ENCODE measurements at regions not wholly inside any gene's neighbourhood (a gene's known extent, or its start where the extent isn't known, plus 50 kb on each side); places are given as distances from the start of the nearest gene placed in this dataset.

GRCh38 chr21:14687268-14687625 is 141.1 kb upstream of the SAMSN1 start:
- Histone ChIP-seq H3K36me3 (no peaks in the 10 kb centered on the region), H3K27ac (no peak overlapping the region), H3K9me3 (no peaks in the 10 kb centered on the region), H3K4me3 (no peak overlapping the region), H3K27me3 (no peaks in the 10 kb centered on the region), H3K4me1 (no peaks in the 10 kb centered on the region)
- ATAC-seq, result peak in 2 of 4 donors; percentile 44 to 69
- no peak for DNase-seq
- intact Hi-C loops (cut with DNase I), result no loop called here
- no peak for TF ChIP-seq CTCF (IDR thresholded peaks at IDR 0.05)
- no peak for FAIRE-seq

DNA sequence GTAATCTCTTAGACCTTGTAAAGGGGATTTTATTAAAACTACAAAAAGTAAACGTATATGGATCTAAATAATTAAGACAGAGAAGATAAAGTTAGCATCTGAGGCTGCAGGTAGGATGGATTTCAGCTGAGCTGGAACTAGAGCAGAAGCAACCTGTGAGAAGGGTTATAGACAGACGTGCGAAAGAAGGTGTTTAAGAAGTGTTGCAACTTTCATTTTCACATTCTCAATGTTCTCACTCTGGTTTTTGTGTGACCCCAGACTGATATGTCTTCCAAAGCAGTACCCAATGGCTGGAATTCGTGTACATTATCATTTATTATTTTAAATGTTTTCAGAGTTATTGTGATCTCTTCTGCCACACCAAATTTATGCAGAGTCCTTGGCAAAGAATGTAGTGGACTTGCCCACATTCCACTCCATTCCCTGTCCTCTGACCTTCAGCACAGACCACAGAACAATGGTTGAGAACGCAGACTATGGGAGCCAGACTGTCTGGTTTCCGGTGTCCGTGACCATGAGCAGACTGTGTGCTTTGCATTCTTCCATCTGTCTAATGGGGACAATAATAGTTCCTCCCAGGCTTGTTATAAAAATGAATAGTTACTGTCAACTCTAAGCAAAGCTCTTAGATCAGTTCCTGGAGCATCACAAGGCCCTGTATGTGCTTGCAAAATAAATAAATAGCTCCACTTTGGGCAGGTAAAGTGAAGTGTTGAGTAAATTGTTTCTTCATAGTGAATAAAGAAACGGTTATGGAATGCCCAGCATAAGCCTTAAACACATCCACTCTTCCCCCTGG is 140.6 kb upstream of the SAMSN1 start:
- TF ChIP-seq CTCF (IDR thresholded peaks at IDR 0.05), result no peak
- H3K4me3 ChIP-seq, result no peak overlapping the region
- H3K36me3 ChIP-seq, result no peaks in the 10 kb centered on the region
- no peaks in the 10 kb centered on the region for H3K9me3 ChIP-seq
- peak overlapping the region in 1 of 4 donors; percentile 1 for H3K27ac ChIP-seq
- 69% methylated on average over 8 of the region's 8 CpGs for WGBS, 2 donors
- ATAC-seq (peak in 2 of 4 donors; percentile 23 to 61), DNase-seq (no peak), FAIRE-seq (no peak)
- no peaks in the 10 kb centered on the region for H3K4me1 ChIP-seq
- H3K27me3 ChIP-seq, result no peaks in the 10 kb centered on the region
- intact Hi-C loops (cut with DNase I), result no loop called here

GRCh38 chr21:14685568-14685967 is 139.5 kb upstream of the SAMSN1 start:
- H3K27me3 ChIP-seq, result no peaks in the 10 kb centered on the region
- no peak overlapping the region for H3K4me3 ChIP-seq
- intact Hi-C loops (cut with DNase I), result no loop called here
- 65 to 70% methylated on average over 2 of the region's 2 CpGs for WGBS, 2 donors
- H3K36me3 ChIP-seq, result no peaks in the 10 kb centered on the region
- peak overlapping the region in 1 of 4 donors; percentile 20 for H3K27ac ChIP-seq
- FAIRE-seq (no peak), DNase-seq (no peak), ATAC-seq (peak in 1 of 4 donors; percentile 24)
- H3K9me3 ChIP-seq, result no peaks in the 10 kb centered on the region
- no peak for TF ChIP-seq CTCF (IDR thresholded peaks at IDR 0.05)
- H3K4me1 ChIP-seq, result no peaks in the 10 kb centered on the region

DNA sequence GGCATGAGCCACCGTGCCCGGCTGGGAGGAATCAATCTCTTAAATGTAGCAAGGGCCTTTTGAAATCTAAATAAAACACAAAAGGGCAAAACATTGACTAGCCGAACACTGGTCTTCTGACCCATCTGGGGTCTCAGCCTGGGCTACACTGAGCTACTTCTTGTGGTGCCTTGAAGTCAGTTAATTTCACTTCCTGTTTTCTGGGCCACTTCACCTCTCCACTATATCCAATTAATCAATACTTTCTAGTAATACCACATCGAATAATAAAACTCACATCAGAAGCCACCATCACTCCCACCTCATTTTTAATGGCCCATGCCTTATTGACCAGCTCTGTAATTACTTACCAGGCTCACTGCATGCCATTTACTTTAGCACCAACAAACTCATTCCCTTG is 138.0 kb upstream of the SAMSN1 start:
- H3K4me3 ChIP-seq, result no peak overlapping the region
- H3K9me3 ChIP-seq, result no peaks in the 10 kb centered on the region
- no peak for TF ChIP-seq CTCF (IDR thresholded peaks at IDR 0.05)
- H3K27me3 ChIP-seq, result no peaks in the 10 kb centered on the region
- H3K27ac ChIP-seq, result no peak overlapping the region
- H3K36me3 ChIP-seq, result no peaks in the 10 kb centered on the region
- intact Hi-C loops (cut with DNase I), result no loop called here
- ATAC-seq (no peak), DNase-seq (no peak), FAIRE-seq (no peak)
- no peaks in the 10 kb centered on the region for H3K4me1 ChIP-seq
- 76 to 77% methylated on average over 4 of the region's 4 CpGs for WGBS, 2 donors

DNA sequence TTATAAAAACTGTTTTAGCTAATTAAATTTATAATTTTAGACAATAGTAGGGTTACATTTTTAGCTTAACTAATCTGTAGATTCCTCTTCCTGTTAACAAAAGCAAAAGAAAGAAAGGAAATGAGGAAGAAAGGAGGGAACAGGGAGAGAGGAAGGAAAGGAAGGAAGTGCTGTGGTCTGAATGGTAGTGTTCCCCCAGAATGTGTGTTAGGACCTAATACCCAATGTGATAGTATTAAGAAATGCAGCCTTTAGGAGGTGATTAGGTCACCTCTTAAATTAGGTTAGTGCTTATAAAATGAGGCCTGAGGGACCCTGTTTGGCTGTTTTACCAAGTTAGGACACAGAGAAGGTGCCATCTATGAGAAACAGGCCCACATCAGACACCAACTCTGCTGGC is 136.9 kb upstream of the SAMSN1 start:
- no peak for FAIRE-seq

More for the DNA sequence above, 136.9 kb upstream of the SAMSN1 start:
- H3K27me3 ChIP-seq, result no peaks in the 10 kb centered on the region
- no peak overlapping the region for H3K4me3 ChIP-seq
- DNase-seq (no peak), ATAC-seq (no peak)
- intact Hi-C loops (cut with DNase I), result no loop called here
- H3K9me3 ChIP-seq, result no peaks in the 10 kb centered on the region
- TF ChIP-seq CTCF (IDR thresholded peaks at IDR 0.05), result no peak
- H3K36me3 ChIP-seq, result no peaks in the 10 kb centered on the region
- H3K4me1 ChIP-seq, result no peaks in the 10 kb centered on the region
- H3K27ac ChIP-seq, result no peak overlapping the region

All from pancreas (tissue), 10 donors.